ENCODE measurements at regions not wholly inside any gene's neighbourhood (a gene's known extent, or its start where the extent isn't known, plus 50 kb on each side); places are given as distances from the start of the nearest gene placed in this dataset.

DNA sequence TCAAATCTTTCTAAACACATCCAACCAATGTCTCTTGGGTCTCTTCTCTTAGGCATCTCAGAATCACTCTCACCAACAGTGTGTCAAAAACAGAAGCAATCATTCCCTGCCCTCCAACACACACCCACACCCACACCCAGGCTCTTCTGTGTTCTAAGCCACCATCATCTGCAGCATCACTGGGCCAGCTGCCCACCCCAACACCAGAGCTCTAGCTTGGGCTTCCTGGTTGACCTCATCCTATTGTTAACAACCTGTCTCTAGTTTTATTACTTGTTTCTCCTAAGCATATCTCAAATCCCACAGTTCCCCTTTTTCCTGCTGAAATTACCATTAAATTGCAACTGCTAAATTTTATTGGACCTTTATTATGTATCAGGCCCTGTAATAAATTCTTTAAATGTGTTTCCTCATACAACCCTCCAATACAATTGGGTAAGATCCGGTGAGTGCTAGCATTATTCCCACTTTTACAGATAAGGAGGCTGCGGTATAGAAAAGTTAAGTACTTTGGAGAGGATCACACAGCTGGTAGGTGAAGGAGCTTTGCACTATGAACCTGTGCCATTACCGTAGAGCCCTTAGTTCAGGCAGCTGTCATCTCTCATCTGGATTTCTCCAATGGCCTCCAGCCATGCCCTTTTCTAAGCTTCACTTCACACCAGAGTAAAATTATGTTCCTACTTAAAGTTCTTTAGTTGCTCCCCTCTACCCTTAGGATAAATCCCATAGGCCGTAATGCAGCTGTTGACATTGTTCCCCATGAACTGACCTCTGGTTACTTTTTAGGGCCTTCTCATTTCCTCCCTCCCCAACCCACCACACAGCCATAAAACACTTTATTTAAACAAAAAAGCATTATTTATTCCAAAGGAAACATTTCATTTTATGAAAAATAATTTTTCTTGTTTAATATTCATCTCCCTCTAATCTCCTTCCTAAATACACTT is 227.7 kb downstream of the B3GLCT start:
- TF ChIP-seq, protein P1, sequence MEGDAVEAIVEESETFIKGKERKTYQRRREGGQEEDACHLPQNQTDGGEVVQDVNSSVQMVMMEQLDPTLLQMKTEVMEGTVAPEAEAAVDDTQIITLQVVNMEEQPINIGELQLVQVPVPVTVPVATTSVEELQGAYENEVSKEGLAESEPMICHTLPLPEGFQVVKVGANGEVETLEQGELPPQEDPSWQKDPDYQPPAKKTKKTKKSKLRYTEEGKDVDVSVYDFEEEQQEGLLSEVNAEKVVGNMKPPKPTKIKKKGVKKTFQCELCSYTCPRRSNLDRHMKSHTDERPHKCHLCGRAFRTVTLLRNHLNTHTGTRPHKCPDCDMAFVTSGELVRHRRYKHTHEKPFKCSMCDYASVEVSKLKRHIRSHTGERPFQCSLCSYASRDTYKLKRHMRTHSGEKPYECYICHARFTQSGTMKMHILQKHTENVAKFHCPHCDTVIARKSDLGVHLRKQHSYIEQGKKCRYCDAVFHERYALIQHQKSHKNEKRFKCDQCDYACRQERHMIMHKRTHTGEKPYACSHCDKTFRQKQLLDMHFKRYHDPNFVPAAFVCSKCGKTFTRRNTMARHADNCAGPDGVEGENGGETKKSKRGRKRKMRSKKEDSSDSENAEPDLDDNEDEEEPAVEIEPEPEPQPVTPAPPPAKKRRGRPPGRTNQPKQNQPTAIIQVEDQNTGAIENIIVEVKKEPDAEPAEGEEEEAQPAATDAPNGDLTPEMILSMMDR (conservative IDR thresholded peaks at IDR 0.05; ENCODE audit: low read depth, low read length), result no peak
- DNase-seq (ENCODE audit: low read depth), result no peak
- no peak overlapping the region for H3K4me3 ChIP-seq (ENCODE audit: low read depth, low read length)

DNA sequence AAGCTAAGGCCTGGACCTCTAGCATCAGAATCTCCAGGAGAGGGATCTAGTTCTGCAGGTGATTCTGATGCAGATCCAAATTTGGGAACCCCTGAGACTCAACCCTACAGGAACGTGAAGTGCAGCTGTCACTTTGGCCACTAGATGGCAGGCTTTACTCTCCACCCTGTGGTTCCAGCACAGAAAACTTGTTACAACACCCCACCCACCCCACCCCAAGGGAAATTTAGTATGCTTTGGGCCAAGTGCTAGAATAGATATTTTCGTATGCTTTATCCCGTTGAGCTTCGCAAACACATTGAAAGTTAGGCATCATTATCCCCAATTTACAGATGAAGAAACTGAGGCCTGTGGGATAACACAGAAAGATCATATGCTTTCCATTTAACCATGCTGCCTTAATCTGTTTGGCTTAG is 232.0 kb downstream of the B3GLCT start:
- no peak for DNase-seq (ENCODE audit: low read depth)
- no peak overlapping the region for H3K4me3 ChIP-seq (ENCODE audit: low read depth, low read length)
- TF ChIP-seq, protein P1 (conservative IDR thresholded peaks at IDR 0.05; ENCODE audit: low read depth, low read length), result peak; percentile 71

DNA sequence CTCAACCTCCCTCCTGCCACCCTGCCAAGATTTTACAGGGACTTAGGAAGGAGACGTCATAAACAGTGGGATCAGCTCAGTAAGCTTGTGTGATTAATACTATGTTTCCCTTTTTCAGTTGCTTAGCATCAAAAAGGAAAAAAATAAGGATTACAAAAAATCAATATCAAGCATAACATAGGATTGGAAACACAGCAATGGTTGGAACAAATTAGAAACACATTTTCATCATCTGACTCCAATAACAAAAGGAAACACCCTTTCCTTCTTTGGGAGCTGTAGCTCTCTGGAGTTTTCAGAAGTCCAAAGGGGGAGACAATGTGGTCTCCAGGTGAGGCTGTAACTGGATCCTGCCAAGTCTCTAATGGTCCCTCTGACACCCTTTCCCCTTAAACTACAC is 233.4 kb downstream of the B3GLCT start:
- no peak for DNase-seq (ENCODE audit: low read depth)
- TF ChIP-seq, protein P1 (conservative IDR thresholded peaks at IDR 0.05; ENCODE audit: low read depth, low read length), result no peak
- H3K4me3 ChIP-seq (ENCODE audit: low read depth, low read length), result no peak overlapping the region

DNA sequence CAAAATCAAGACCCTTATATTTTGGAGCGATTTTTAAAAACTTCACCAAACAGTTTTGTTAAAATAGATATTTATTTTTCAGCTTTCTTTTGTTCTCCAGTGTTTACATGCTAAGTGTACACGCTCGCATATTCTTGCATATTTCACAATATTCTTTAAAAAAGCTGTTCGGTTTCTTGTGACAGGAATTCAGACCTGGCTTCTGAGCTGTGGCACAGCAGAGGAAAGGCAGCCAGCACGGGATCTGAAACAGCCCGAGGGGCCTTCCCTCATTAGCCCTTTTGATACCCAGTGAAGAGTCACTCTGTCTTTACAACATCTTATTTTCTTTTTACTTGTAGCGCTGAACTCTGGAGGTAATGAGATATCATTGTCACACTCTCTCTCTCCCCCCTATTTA is 234.0 kb downstream of the B3GLCT start:
- TF ChIP-seq, protein P1 (conservative IDR thresholded peaks at IDR 0.05; ENCODE audit: low read depth, low read length), result no peak
- DNase-seq (ENCODE audit: low read depth), result no peak
- no peak overlapping the region for H3K4me3 ChIP-seq (ENCODE audit: low read depth, low read length)

DNA sequence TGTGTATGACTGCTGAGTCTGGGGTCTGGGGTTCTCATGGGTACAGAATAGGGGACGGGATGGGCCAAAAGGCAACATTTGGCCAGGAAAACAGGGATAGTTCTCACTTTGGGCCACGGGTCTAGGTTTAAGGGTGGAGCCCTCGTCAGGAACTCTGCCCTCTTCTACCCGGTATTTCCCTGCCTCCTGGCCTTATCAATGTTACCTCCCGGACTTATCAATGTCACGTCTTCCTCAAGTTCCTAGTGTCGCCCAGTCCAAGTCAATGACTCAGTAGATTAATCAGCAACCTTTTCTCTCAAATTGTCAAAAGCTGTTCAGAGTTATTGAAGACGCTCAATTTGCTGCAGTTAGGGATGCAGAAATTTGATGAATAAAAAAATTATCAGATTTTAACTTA is 234.8 kb downstream of the B3GLCT start:
- H3K4me3 ChIP-seq (ENCODE audit: low read depth, low read length), result no peak overlapping the region
- TF ChIP-seq, protein P1 (conservative IDR thresholded peaks at IDR 0.05; ENCODE audit: low read depth, low read length), result no peak

DNA sequence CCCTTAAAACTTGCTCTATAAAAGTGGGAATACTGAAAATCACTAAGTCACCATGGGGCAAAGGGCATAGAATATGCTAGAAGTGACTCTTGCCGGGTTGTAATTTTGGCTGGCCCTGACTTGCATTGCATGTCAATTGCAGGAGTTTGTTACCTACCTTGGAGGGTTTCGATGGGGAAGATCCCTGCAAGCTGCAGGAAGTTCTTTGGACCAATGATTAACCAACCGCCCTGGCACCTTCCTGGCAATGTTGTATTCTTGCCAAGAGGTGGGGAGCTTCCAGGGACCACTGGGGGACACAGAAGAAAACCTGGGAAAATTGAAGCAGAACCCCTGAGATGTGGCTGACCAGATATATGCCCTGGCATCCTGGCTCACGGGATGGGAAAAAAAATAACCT is 235.8 kb downstream of the B3GLCT start:
- no peak for DNase-seq (ENCODE audit: low read depth)
- TF ChIP-seq, protein P1 (conservative IDR thresholded peaks at IDR 0.05; ENCODE audit: low read depth, low read length), result no peak
- H3K4me3 ChIP-seq (ENCODE audit: low read depth, low read length), result no peak overlapping the region

More for the DNA sequence above, 234.8 kb downstream of the B3GLCT start:
- no peak for DNase-seq (ENCODE audit: low read depth)

DNA sequence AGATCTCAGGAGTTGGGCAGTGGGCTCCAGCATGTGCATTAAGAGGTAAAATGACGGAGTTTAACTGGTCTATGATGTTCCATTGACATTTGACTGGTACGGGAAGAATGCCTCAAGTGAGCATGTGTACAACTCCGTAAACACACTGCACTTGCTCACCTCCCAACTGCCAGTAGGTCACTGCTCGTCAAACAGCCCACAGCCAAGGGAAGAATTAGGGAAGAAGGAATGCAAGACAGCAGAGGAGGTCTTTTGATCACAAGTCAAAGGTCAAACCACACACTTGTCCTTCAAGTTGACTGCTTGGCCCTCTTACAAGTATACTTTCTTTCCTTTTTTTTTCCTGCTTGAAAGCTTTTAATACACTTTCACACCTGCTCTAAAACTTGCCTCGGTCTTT is 236.7 kb downstream of the B3GLCT start:
- no peak overlapping the region for H3K4me3 ChIP-seq (ENCODE audit: low read depth, low read length)
- DNase-seq (ENCODE audit: low read depth), result no peak
- TF ChIP-seq, protein P1 (conservative IDR thresholded peaks at IDR 0.05; ENCODE audit: low read depth, low read length), result no peak

Data from epithelial cell of proximal tubule (primary cell).